Tibial nerve (tissue), 4 donors: ENCODE measurements at regions not wholly inside any gene's neighbourhood (a gene's known extent, or its start where the extent isn't known, plus 50 kb on each side); places are given as distances from the start of the nearest gene placed in this dataset.

Source experiments
- DNase-seq, 2 donors: peaks; one replicate each; pipeline ENCODE4 v3.0.0-alpha.2; 2019; ENCODE audit warnings: low spot score in 2 of 2
- H3K27ac ChIP-seq, 4 donors: fragments of 200-600 bp; sonication (generic) in 3 of 4; one replicate each; pipeline ENCODE4 v1.5.1; 2017 to 2019; ENCODE audit warnings: mild to moderate bottlenecking in 1 of 4
- H3K27me3 ChIP-seq, 2 donors: fragments of 200-600 bp; sonication (generic) in 1 of 2; one replicate each; pipeline versions ENCODE4 v1.5.1 to v1.6.0; 2017 to 2019
- H3K36me3 ChIP-seq, 3 donors: fragments of 200-600 bp; sonication (generic); one replicate each; pipeline ENCODE4 v1.5.1; 2018 to 2019
- H3K4me1 ChIP-seq, 4 donors: fragments of 200-600 bp; sonication (generic) in 3 of 4; one replicate each; pipeline ENCODE4 v1.5.1; 2017 to 2019
- H3K4me3 ChIP-seq, 4 donors: fragments of 200-600 bp; sonication (generic) in 3 of 4; one replicate each; pipeline ENCODE4 v1.5.1; 2017 to 2019; ENCODE audit warnings: mild to moderate bottlenecking in 1 of 4, moderate library complexity in 1 of 4
- H3K9me3 ChIP-seq, 4 donors: fragments of 200-600 bp; sonication (generic) in 3 of 4; one replicate each; pipeline ENCODE4 v1.5.1; 2017 to 2019
- EP300 ChIP-seq, 2 donors: sonication (generic); formaldehyde crosslinking; IDR thresholded peaks; one replicate each; pipeline ENCODE4 v1.6.1; 2017; ENCODE audit warnings: antibody characterized with exemption in 2 of 2, mild to moderate bottlenecking in 1 of 2
- POLR2A ChIP-seq, 2 donors: fragments of 450-650 bp; IDR thresholded peaks; one replicate each; pipeline ENCODE4 v1.6.1; 2017; ENCODE audit warnings: antibody characterized with exemption in 2 of 2, mild to moderate bottlenecking in 2 of 2, moderate library complexity in 2 of 2
- WGBS, 2 donors: methylation state at CpG; one replicate each; pipeline ENCODE4 v1.1.5; 2018; 5-methylcytosine and 5-hydroxymethylcytosine counted together
- TF ChIP-seq, protein P1 (sequence below), 5 experiments: fragments of 200-600 bp in 3 of 5; fragments of 450-650 bp in 2 of 5; sonication (generic) in 3 of 5; IDR thresholded peaks; one replicate each; pipeline ENCODE4 v1.5.1; 2016 to 2019; ENCODE audit warnings: antibody characterized with exemption in 5 of 5, mild to moderate bottlenecking in 3 of 5, moderate library complexity in 2 of 5

DNA sequence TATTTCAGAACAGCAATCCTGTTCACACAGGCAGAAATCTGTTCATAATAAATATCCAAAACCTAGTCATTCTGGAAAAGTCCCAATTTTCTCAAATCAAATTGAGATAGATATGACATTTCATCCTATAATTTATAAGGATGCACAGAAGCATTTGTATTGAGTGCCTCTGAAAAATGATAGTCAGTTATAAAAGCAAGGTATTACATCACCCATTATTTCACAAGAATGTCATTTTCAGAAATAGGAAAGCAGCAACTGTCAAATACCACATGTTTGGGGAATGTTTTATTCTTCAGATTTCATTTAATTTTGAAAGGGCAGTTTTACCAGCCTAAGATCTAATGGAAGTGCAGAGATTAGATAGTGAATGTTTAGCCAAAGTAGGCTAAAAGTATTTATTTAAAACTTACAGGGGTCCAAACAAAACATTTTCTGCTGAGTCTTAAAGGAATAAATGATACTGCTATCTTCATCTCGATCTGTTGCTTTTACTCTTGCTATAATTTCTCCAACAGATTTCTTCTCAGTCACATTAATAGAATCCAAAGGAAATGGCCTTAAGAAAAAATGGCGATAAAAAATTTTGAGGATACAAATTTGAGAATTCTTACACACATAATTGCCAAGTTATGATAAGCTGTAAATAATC is 185.8 kb downstream of the HGF start:
- TF ChIP-seq POLR2A (IDR thresholded peaks at IDR 0.05), result no peak
- no peak for TF ChIP-seq EP300 (IDR thresholded peaks at IDR 0.05)
- TF ChIP-seq, protein P1, sequence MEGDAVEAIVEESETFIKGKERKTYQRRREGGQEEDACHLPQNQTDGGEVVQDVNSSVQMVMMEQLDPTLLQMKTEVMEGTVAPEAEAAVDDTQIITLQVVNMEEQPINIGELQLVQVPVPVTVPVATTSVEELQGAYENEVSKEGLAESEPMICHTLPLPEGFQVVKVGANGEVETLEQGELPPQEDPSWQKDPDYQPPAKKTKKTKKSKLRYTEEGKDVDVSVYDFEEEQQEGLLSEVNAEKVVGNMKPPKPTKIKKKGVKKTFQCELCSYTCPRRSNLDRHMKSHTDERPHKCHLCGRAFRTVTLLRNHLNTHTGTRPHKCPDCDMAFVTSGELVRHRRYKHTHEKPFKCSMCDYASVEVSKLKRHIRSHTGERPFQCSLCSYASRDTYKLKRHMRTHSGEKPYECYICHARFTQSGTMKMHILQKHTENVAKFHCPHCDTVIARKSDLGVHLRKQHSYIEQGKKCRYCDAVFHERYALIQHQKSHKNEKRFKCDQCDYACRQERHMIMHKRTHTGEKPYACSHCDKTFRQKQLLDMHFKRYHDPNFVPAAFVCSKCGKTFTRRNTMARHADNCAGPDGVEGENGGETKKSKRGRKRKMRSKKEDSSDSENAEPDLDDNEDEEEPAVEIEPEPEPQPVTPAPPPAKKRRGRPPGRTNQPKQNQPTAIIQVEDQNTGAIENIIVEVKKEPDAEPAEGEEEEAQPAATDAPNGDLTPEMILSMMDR (IDR thresholded peaks at IDR 0.05), result no peak
- 79 to 82% methylated on average over 2 of the region's 2 CpGs for WGBS, 2 donors
- Histone ChIP-seq H3K4me3 (no peak overlapping the region), H3K36me3 (no peaks in the 10 kb centered on the region), H3K27me3 (no peaks in the 10 kb centered on the region), H3K9me3 (no peaks in the 10 kb centered on the region), H3K4me1 (no peaks in the 10 kb centered on the region), H3K27ac (no peak overlapping the region)
- DNase-seq, result no peak

DNA sequence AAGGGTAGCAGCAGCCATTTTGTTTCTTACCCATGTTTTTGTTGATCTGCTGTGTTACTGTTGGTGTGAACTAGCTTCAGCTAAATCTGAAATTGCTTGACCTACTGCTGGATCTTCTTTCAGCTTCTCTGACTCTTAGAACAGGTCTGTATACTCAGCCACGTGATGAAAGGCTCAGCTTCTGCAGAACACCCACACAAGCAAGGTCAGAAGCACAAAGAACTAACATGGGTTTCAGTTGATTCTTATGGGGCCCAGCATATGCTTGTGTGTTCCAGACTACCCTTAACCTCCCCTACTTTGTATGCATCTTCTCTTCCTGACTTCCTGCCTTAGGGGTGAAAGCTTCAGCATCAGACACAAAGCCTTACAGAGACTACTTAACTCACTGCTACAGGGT is 186.8 kb downstream of the HGF start:
- no peaks in the 10 kb centered on the region for H3K4me1 ChIP-seq
- H3K9me3 ChIP-seq, result no peaks in the 10 kb centered on the region
- H3K27ac ChIP-seq, result no peak overlapping the region
- DNase-seq, result no peak
- WGBS, 2 donors, result 58 to 76% methylated on average over 1 of the region's 1 CpG
- no peaks in the 10 kb centered on the region for H3K36me3 ChIP-seq
- H3K27me3 ChIP-seq, result no peaks in the 10 kb centered on the region
- TF ChIP-seq EP300 (IDR thresholded peaks at IDR 0.05) (no peak), POLR2A (IDR thresholded peaks at IDR 0.05) (no peak)
- TF ChIP-seq, protein P1 (IDR thresholded peaks at IDR 0.05), result no peak
- no peak overlapping the region for H3K4me3 ChIP-seq

DNA sequence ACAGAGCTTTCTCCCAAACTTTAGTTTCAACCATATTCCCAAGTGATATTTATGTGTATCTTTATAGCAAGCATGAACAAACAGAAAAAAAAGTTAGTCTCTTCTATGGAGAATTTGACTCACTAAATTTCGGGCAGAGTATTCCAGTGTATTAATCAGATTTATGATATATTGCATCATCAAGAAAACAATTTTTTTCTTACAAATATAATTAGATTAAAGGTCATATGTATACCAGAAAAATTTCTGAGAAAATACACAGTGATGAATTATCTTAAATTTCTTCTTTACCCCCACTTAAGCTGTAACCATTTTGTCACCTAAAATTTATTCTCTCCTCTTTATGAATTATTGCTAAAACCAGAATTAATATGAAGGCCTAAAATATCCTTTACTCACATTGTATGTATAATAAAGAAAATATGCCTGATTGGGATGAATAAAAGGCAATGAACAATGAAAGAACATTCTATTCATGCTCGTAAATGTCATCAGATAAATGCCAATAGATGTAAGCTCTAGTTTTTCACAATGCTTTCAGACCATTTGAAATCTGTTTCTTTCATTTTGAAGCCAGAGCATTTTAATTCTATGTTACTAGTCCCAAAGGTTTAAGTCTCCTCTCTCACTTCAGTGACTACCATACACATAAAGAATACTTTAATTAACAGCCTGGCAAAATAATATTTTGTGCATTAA is 192.1 kb downstream of the HGF start:
- H3K27me3 ChIP-seq, result no peaks in the 10 kb centered on the region
- TF ChIP-seq EP300 (IDR thresholded peaks at IDR 0.05) (no peak), POLR2A (IDR thresholded peaks at IDR 0.05) (no peak)
- TF ChIP-seq, protein P1 (IDR thresholded peaks at IDR 0.05), result no peak
- DNase-seq, result no peak
- no peak overlapping the region for H3K4me3 ChIP-seq
- no peaks in the 10 kb centered on the region for H3K36me3 ChIP-seq
- H3K9me3 ChIP-seq, result no peaks in the 10 kb centered on the region
- 58 to 65% methylated on average over 2 of the region's 2 CpGs for WGBS, 2 donors
- H3K4me1 ChIP-seq, result no peaks in the 10 kb centered on the region
- H3K27ac ChIP-seq, result no peak overlapping the region

DNA sequence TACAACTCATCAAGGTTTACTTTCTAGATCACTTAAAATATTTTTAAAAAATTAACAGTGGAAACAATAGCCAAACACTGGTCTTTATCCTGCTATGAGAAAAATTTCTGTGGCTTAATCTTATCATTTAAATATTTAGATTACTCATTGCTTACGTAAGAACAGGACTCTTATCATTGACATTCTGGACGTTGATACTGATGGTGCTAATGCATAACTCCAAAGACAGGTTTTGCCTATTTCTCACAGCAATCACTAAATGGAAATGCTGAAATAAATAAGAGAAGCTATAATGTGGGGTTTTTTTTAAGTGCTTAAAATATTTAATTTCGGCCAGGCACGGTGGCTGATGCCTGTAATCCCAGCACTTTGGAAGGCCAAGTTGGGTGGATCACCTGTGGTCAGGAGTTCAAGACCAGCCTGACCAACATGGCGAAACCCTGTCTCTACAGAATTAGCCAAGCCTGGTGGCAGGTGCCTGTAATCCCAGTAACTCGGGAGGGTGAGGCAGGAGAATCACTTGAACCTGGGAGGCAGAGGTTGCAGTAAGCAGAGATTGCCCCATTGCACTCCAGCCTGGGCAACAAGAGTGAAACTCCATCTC is 195.0 kb downstream of the HGF start:
- no peak overlapping the region for H3K27ac ChIP-seq
- no peaks in the 10 kb centered on the region for H3K36me3 ChIP-seq
- TF ChIP-seq, protein P1 (IDR thresholded peaks at IDR 0.05), result no peak
- TF ChIP-seq POLR2A (IDR thresholded peaks at IDR 0.05) (no peak), EP300 (IDR thresholded peaks at IDR 0.05) (no peak)
- H3K9me3 ChIP-seq, result no peaks in the 10 kb centered on the region
- no peak for DNase-seq
- H3K4me1 ChIP-seq, result no peaks in the 10 kb centered on the region
- no peaks in the 10 kb centered on the region for H3K27me3 ChIP-seq
- H3K4me3 ChIP-seq, result no peak overlapping the region
- 86 to 88% methylated on average over 6 of the region's 6 CpGs for WGBS, 2 donors

DNA sequence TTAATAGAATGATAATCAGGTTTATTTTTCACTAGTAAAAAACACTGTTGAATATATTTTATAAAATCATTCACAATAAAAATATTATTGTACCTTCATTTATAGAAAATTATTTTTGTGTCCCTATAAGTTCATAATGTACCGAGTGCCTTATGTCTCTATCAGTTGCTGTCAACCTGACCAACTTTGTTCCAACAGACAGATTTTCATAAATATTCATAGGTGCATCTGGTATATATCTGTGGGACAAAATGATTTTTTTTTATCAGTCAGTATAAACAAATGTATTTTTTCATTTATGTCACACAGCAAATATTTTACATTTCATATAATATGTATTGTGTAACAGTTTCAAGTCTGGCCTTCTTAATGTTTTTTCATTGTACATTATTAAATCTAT is 195.9 kb downstream of the HGF start:
- Histone ChIP-seq H3K27ac (no peak overlapping the region), H3K4me3 (no peak overlapping the region), H3K9me3 (no peaks in the 10 kb centered on the region), H3K27me3 (no peaks in the 10 kb centered on the region), H3K4me1 (no peaks in the 10 kb centered on the region), H3K36me3 (no peaks in the 10 kb centered on the region)
- WGBS, 2 donors, result 95 to 96% methylated on average over 1 of the region's 1 CpG
- DNase-seq, result no peak
- no peak for TF ChIP-seq POLR2A (IDR thresholded peaks at IDR 0.05)
- TF ChIP-seq EP300 (IDR thresholded peaks at IDR 0.05), result no peak
- TF ChIP-seq, protein P1 (IDR thresholded peaks at IDR 0.05), result no peak
